Inflammatory macrophage (primary cell): ENCODE measurements at regions not wholly inside any gene's neighbourhood (a gene's known extent, or its start where the extent isn't known, plus 50 kb on each side); places are given as distances from the start of the nearest gene placed in this dataset.

Source experiments
- DNase-seq, 2 donors: peaks; one replicate each; pipeline ENCODE4 v3.0.0-alpha.2; 2020 to 2022

DNA sequence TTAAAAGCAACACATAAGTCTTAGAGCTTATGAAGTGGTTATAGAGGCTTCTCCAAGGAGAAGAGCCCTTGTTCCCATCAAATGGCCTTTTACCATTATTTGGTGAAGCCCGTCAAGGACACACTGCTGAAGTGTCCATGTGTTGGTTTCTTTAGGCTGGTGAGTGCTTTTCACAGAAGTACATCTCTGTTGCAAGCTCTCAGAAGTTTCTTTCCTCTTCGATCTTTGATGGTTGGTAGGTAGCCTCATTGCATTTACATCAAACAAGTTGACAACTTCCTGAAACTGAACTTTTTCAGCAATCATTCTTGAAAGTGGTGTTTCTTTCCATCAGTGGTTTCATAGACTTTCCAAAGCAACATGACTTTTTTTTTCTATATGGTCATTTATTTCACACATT lies 465.6 kb downstream of the HDGFL1 start:
- DNase-seq: no peak

DNA sequence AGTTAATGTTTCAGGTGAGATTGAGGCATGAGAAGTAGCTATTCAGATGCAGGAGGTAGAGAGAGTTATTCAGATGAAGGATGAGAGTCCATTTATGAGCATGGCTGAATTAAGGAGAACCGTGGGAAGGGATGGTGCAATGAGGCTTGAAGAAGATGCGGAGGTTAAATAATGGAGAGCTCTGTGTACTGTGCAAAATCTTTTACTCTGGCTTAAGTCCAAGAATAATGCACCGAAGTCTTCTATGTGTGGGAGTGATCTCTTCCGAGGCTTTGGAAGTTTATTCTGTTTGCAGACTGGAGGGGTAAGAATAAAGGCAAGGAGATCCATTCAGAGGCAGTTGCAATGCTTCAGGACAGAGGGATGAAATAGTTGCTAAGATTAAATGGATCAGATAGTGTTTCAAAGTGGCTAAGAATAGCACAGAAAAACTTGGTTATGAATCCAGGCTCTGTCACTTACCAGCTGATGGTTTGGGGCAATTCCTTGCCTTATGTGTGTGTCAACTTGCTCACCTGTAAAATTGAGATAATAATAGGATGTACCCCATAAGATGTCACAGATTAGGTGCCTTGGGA lies 467.1 kb downstream of the HDGFL1 start:
- DNase-seq: no peak

DNA sequence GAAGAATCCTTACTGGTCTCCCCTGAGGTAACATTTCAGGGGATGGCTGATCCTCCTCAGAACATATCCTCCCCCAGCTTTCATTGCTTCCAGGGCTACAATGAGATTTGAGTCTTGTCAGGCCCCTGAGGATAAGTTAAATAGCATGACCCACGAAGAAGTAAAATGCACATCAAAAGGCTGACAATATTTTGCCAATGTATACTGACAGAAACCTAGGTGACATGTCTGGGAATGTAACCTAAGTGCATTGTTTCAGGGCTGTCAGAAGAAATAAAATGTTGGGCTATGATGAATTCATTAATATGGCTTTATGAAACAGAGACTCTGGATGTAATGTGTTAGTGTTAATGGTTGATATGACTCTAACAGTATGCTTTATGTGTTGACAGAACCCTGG lies 471.5 kb downstream of the HDGFL1 start:
- no peak for DNase-seq

DNA sequence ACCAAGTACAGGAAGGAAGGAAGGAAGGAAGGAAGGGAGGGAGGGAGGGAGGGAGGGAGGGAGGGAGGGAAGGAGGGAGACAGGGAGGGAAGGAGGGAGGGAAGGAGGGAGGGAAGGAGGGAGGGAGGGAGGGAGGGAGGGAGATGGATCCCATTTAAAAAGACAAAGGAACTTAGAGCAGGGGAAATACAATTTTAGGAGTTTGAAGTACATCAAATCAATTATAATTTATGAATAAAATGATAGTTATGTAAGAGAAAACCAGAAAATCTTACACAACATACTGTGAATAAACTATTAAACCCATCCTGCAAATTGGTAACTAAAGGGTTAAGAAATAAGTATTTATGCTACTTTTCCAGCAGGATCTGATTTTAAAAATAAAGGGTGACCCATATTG lies 475.9 kb downstream of the HDGFL1 start:
- DNase-seq: no peak

DNA sequence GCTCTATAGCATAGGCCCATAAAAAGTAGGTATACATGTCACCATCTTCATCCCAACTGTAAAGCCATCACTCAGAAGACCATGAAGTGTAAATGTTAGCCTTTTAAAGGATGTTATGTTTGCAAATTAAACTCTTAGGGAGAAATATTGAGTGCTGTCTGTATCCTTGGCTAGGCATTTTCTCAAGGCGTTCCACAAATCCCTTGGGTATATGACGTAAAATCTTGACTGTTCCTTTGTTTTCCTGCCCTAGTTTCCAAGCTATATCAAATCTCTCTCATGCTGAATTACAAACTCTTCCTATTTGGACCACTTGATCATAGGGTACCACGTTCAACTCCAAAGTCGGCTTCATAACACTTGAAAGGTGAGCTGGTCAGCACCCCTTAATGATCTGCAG lies 486.2 kb downstream of the HDGFL1 start:
- DNase-seq: no peak

DNA sequence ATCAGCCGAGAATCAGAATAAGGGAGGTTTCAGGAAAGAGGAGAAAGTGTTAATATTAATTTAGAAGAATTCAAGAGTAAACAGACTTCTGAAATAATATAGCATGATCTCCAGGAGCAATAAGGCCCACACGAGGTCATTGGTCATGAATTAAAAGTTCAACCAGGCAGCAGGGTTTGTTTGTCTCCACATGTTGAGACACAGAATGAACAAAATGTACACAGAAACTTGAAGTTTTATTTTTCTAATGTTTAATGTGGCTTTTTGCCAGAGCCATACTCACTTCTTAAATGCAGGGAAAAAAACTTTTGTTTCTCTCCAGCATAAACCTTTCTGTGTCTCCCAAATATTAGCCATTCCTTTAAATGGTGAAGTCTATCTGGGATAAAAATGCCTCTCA lies 504.5 kb downstream of the HDGFL1 start:
- no peak for DNase-seq

DNA sequence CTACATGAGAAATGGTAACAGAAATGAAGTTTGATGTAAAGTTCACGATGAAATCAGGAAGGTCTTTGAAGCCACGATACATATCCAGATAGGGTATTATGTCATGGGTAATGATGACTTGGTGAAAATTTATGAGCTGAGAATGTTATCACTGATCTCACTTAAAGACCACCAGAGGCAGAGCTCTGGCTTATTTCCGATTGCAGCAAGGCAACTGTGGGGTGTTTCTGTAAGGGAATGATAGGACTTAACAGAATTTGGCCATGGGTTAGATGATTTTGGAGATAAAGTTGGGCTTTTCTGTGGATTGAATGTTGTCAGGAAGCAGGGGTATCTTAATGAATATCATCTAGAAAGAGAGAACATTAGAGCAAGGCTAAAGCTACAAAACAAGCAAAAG lies 508.4 kb downstream of the HDGFL1 start:
- DNase-seq: no peak

DNA sequence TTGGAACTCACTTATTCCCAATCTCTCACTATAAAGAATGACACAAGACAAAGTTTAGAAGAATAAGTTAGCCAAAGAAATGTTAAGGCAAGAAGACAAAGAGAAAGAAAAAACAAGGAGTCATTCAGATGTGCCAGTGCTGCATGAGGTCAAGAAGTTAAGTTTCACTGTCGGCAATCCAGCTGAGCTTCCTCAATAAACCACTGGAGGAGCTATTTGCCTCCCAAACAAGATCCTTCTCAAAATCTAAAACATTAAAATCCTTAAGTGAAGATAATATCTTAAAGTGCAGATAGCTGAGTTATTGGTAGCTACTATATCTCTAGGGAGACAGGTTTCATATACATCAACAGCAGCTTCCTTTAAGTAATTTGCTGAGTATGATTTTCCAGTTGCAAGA lies 512.3 kb downstream of the HDGFL1 start:
- no peak for DNase-seq

DNA sequence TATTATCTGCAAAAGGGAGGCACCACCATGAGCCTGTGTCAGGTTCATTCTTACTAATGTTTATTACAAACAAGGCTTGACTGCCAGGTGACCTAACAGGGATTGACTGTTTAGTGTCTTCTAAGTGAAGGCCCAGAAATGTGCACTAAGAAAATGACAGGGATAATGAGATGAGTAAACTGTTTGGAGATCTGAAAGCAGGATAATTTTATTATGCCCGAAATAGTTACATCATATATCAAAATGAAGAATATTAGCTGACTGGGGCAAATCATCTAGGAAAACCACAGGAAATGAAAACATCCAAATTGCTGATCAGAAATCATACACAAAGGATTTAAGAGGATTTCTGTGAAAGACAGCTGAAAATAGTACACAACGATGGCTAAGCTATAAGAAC lies 516.7 kb downstream of the HDGFL1 start:
- DNase-seq: no peak

DNA sequence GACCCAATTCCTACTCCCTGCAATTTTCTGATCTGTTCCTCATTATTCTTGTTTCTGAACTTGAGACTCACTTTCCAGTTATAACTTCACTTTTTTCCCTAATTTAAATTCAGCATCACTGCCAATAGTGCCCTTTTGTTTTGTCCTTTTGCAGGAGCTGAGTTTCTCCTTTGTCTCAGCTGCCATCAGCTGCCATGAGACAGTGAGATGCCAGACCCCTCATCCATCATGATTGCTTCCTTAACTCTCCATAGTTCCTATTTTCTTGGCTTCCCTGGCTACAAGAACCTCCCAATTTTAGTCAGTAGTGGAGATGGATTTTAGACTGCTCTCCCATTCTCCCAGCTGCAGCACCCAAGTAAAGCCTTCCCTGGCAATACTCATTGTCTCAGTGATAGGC lies 518.1 kb downstream of the HDGFL1 start:
- DNase-seq: no peak

DNA sequence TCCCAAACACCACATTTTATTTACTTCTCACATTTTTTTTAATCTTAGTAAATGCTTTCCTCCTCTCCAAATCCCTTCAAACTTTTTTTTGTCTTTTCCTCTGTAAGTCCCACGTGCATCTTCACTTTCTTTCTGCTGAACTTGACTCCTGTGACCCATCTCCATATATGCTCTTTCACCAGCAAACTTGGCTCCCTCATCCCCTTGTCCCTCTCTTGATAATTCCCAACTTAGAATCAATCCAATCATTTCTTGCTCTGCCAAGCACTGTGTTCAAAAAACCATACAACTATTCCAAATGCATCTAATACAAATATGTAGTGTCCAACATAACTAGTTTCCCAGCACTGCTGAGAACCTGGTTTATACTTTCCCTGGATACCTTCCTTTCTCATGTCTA lies 519.4 kb downstream of the HDGFL1 start:
- DNase-seq: no peak

DNA sequence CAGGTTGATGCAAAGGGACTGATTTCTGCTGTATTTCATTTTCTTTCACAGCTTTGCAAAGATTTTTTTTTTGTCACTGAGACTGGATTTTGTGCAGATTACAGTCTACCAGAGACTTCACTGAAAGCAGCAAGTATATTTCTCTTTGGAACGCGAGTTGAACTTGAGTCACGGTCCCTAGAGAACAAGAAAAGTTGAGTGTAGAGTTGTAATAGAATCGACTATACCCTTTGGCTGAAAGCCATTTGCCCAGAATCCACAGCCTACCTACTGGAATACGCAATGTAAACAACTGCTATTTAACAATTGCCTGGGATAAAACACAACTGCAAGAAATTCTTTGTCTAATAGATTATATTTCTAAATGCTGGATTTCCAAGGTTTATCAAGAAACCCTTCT lies 520.6 kb downstream of the HDGFL1 start:
- DNase-seq: no peak

DNA sequence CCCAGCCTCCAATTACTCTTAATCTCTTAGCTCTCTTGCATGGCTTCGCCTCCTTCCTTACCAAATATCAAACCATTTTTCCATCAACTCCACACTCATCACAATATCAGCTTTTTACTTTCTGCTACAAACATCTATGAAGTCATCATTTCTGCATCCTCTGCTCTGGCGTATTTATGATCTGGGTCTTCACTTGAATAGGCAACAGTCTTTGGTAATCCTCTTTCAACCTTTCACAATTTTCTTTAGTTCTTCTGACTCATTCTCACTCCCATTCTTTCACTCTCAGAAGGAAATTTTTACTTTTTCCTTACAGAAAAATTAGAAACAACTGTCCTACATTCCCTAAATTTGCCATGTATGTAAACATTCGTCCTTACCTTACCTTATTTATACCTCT lies 522.4 kb downstream of the HDGFL1 start:
- no peak for DNase-seq

DNA sequence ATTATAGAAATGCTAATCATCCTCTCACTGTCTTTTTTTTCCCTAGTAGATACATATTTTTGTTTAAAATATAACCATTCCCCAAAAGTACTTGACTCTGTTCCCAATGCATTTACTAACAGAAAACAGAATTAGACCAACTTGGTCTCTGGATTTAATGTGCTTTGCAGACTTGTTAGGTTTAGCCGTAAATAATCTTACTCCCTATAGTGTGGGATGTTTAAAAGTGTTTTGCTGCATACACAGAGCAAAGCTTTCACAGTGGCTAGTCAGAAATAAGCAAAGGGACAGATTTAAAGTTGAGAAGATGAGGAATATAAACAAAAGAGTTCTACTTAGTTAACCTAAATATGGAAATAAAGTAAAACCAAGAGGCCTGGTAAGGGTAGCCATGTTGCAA lies 527.5 kb downstream of the HDGFL1 start:
- DNase-seq: no peak

DNA sequence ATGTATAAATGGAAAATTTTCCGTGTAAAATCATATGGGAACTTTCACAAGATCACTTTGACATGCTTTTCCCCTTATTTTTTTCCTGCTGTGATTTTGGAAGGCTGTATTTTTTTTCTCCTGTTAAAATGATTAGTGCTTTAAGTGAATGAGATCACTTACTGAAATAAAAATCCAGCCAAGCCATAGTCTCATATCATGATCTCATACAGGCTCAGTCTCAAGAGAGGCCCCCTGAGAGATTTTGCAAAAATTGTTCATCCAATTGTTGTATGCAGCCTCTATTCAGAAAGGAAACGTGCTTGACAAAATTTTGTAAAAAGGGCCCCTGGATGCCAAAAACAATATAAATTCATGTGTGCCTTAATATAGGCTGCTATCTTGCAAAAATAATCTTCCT lies 528.2 kb downstream of the HDGFL1 start:
- no peak for DNase-seq

DNA sequence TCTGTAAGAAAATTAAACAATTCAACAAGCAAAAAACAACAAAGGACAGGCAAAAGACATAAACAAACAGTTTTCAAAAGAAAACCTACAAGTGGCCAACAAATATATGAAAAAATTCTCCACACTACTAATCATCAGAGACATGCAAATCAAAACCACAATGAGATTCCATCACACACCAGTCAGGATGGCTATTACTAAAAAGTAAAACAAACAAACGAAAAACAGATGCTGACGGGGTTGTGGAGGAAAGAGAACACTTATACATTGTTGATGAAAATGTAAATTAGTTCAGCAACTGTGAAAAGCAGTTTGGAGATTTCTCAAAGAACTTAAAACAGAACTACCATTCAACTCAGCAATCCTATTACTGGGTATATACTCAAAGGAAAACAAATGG lies 537.6 kb downstream of the HDGFL1 start:
- DNase-seq: no peak

DNA sequence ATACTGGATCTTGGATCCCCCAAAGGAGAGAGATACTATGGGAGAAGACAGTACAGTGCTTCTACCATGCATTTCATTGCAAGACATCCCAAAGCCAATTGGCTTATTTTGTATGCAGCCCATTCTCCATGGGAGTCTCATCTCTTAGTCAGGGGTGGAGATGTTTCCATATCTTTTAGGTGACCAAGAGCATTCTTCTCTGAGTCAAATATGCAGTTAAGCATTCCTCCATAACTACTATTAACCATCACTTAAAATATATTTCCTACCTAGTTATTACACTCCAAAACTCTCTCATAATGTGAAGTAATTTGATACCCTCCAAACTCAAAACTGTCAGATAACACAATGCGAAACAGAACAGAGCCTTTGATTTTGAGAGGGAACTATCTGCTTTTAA lies 542.6 kb downstream of the HDGFL1 start:
- DNase-seq: no peak

DNA sequence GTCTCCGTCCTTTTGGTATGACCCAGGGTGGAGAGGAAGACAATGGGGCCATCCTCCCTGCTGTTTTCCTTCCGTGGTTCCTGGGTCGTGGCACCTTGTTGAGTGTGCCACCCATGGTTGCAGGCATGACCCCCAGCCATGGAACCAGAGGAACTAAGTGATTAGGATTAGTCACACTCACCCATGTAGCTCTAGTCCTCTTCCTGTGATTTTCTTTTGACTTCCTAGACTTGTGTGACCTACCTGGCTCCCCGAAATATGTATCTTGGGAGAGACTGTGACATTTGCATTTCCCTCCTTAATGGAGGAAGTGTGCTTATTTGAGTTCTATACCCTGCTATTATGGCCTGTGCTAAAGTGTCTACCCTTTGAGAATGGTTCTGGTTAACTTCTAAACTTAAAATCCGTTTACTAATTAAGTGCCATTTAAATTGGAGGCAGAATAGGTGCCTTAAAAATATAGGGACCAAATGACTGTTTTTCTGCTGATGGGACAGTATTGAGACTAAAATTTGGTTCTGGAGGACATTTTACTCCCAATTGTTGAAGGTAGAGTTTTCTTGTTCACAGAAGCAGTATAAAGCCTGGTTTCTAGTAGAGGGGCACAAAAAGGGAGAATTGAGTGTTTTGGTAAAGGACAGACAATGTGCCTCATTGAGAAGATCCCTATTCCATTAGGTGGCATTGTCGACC lies 545.6 kb downstream of the HDGFL1 start:
- DNase-seq: no peak

DNA sequence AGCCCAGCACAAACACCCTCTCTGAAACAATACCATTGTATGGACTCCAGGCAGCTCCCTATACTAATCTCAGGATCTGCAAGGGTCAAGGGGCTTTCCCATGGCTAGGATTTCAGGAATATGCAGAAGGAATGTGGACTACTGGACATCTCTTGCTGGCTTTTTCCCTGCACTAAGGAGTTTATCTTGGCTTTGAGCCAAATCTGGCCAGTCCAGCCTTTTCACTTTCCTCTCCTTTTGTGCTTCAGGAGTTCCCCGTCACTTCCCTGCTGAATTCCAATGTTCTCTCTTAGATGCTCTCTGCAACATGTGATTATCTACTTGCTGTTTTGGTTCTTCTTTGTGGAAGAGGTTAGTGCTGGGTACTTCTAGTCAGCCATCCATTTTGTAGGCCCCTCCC lies 568.2 kb downstream of the HDGFL1 start:
- DNase-seq: no peak

DNA sequence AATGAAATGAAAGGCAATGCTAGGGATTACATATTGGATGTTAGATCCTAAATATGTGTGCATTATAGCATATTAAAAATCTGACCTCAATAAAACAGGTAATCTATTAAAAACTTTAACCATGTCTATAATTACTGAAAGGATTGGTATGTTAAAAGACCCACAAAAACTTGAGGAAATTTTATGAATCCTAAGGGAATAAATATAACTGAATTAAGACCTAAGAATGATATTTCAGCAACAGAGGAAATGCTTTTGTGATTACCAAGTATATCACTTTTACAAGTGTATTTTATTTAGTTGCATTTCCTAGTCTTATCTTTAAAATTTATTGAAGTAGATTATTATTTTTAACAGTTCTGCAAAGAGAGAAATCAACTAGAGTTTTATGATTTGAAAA lies 571.5 kb downstream of the HDGFL1 start:
- no peak for DNase-seq

DNA sequence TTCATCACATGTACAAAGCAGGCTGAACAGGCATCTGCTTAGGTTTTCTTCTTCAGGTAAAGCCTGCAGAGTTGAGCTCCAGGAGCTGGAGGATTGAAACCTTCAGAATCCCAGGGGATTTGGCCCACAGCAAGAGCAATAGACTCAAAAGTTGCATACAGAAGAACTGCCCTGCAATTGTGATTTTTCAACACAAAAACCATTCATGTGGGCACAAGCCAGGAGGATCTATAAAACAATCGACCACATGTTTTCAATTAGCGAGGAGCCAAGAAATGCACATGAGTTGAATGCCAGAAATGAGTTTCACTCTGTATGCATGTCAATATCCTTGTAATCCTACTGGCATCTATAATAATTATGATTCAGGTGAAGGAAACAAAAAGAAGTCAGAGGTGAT lies 576.4 kb downstream of the HDGFL1 start:
- DNase-seq: no peak

DNA sequence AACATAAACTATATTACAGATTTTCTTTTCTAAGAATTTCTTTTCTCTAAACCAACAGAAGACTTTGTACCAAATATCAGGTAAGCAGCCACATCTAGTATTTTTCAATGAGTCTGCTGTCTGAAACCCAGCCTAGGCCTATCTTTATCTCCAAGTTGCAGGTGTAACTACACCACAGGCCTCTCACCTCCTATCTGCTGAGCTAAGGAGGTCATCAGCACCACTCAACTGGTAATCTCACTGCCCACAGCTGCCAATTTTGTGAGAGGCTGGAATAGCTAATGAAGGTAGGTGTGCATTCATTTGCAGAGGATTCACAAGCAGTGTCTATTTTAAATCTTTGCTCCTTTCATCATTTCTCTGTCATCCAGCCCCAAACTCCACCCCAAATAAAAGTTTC lies 584.8 kb downstream of the HDGFL1 start:
- DNase-seq: no peak

DNA sequence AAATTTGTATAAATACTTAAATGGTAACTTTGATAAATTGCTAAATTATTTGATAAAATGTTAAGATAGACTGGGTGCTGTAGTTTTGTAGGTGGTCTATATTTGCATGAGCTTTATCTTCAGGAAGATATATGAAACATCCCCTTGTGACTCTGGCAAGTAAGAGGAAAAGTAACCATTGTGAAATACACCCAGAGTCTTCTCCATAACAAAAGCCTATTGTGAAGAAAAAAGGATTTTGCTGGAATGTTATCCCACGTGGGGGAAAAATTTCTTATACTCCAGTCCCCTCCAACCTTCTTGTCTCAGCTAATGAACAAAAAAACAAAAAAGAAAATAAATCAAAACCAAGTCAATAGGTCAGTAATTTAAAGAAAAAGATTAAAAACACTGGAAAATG lies 600.7 kb downstream of the HDGFL1 start:
- no peak for DNase-seq

DNA sequence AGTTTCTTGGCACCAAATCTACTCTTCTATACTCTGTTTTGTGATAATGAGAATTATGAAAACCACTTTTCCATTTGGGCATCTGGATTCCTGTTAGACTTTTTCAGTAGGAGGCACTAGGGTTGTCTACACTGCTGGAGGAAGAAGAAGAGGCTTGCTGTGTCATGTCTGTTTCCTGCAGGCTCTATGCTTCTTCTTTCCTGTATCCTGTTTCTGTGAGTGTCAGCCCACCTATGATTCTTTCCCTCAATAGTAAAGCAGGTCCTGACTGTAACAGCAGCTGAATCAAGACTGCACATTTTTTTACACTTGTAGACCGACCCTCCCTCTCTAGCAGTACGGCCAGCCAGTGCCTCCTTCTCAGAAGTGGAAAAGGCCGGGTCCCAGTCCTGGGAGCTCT lies 603.9 kb downstream of the HDGFL1 start:
- DNase-seq: peak in 1 of 2 donors; percentile 3

DNA sequence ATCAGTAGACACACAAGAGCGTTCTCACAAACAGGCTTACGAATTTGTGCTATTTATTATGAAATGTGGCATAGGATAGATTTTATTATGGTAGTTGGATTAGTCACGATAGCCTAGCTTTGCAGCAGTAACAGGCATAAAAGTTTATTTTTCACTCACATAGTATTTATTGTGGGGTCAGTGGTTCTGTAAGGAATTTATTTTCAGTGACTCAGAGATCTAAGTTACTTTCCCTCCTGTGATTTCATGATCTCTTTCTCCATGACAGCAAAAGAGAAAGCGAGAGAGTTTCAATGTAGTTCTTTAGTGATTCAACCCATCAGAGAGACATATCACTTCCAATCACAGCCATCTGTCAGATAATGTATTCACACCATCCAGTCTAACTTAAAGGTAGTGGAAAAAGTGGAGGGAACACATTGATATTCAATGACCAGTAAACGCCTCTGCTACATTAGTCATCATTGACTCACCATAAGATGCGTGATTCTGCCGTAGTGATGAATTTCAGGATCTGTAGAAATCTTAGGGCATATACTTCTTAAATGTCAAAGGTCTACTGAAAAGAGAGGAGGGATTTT lies 605.5 kb downstream of the HDGFL1 start:
- no peak for DNase-seq
